DMS153 (cell line): ENCODE measurements at regions not wholly inside any gene's neighbourhood (a gene's known extent, or its start where the extent isn't known, plus 50 kb on each side); places are given as distances from the start of the nearest gene placed in this dataset.

ENCODE experiments used
- DNase-seq: peaks from one replicate; lab custom pipeline; 2025; lab: John Stamatoyannopoulos, UW

GRCh38 chr1:14303011-14303410 lies 295.5 kb upstream of the KAZN start:
- no peak for DNase-seq

GRCh38 chr1:14304381-14304865 lies 294.1 kb upstream of the KAZN start:
- no peak for DNase-seq

- DNase-seq: no peak
These were observed 290.0 kb upstream of the KAZN start for GRCh38 chr1:14308460-14308859.

GRCh38 chr1:14309984-14310383 lies 288.5 kb upstream of the KAZN start:
- no peak for DNase-seq

GRCh38 chr1:14310476-14310875 lies 288.0 kb upstream of the KAZN start:
- no peak for DNase-seq

- DNase-seq: no peak
These were observed 284.6 kb upstream of the KAZN start for GRCh38 chr1:14313731-14314431.

GRCh38 chr1:14318830-14319229 lies 279.7 kb upstream of the KAZN start:
- DNase-seq: no peak

- DNase-seq: no peak
These were observed 278.0 kb upstream of the KAZN start for GRCh38 chr1:14320518-14320917.

GRCh38 chr1:14320986-14321385 lies 277.5 kb upstream of the KAZN start:
- no peak for DNase-seq

- DNase-seq: no peak
These were observed 277.1 kb upstream of the KAZN start for GRCh38 chr1:14321422-14321821.

- no peak for DNase-seq
These were observed 274.8 kb upstream of the KAZN start for GRCh38 chr1:14323568-14324247.

GRCh38 chr1:14324248-14324630 lies 274.2 kb upstream of the KAZN start:
- no peak for DNase-seq

GRCh38 chr1:14326857-14327256 lies 271.6 kb upstream of the KAZN start:
- DNase-seq: no peak

- DNase-seq: no peak
These were observed 269.8 kb upstream of the KAZN start for GRCh38 chr1:14328685-14329084.

- DNase-seq: no peak
These were observed 266.3 kb upstream of the KAZN start for GRCh38 chr1:14332158-14332557.

GRCh38 chr1:14334336-14335176 lies 263.9 kb upstream of the KAZN start:
- no peak for DNase-seq

- DNase-seq: no peak
These were observed 260.0 kb upstream of the KAZN start for GRCh38 chr1:14338509-14338908.

GRCh38 chr1:14339288-14339687 lies 259.2 kb upstream of the KAZN start:
- DNase-seq: no peak

- DNase-seq: no peak
These were observed 258.3 kb upstream of the KAZN start for GRCh38 chr1:14340002-14340785.

- DNase-seq: no peak
These were observed 257.3 kb upstream of the KAZN start for GRCh38 chr1:14341147-14341546.

- no peak for DNase-seq
These were observed 252.4 kb upstream of the KAZN start for GRCh38 chr1:14345946-14346550.

GRCh38 chr1:14347186-14347585 lies 251.3 kb upstream of the KAZN start:
- DNase-seq: no peak
